Uterus (tissue), 2 donors: ENCODE measurements at regions not wholly inside any gene's neighbourhood (a gene's known extent, or its start where the extent isn't known, plus 50 kb on each side); places are given as distances from the start of the nearest gene placed in this dataset.

Experiments used
- CTCF ChIP-seq, 4 experiments: fragments of 200-600 bp in 2 of 4; fragments of 450-650 bp in 2 of 4; sonication (generic) in 2 of 4; IDR thresholded peaks; one replicate each; pipeline ENCODE4 v1.5.1; 2016 to 2019; ENCODE audit warnings: antibody characterized with exemption in 4 of 4, mild to moderate bottlenecking in 2 of 4, moderate library complexity in 1 of 4
- POLR2A ChIP-seq, 2 donors: fragments of 450-650 bp; IDR thresholded peaks; one replicate each; pipeline ENCODE4 v1.6.1; 2016; ENCODE audit warnings: antibody characterized with exemption in 2 of 2, mild to moderate bottlenecking in 1 of 2, moderate library complexity in 1 of 2

- TF ChIP-seq POLR2A (IDR thresholded peaks at IDR 0.05) (no peak), CTCF (IDR thresholded peaks at IDR 0.05) (no peak)
Observed at GRCh38 chr2:228738671-228739380, 532.3 kb downstream of the PID1 start.
